Anterior cingulate cortex (tissue), 58 donors: ENCODE measurements at regions not wholly inside any gene's neighbourhood (a gene's known extent, or its start where the extent isn't known, plus 50 kb on each side); places are given as distances from the start of the nearest gene placed in this dataset.
"Not testable (repeated sequence)": the region's sequence is repeated elsewhere in the genome, so short reads cannot be mapped to it uniquely, and the experiment has no call there.

ENCODE experiments used
- DNase-seq, 58 donors: peaks; one replicate each; lab custom pipeline; 2025; lab: John Stamatoyannopoulos, UW

- no peak for DNase-seq
Observed at GRCh38 chr12:19804737-19805136, 365.4 kb downstream of the AEBP2 start.

GRCh38 chr12:19808371-19808770 is 369.1 kb downstream of the AEBP2 start:
- no peak for DNase-seq

- DNase-seq = no peak
Observed at GRCh38 chr12:19810213-19810612, 370.9 kb downstream of the AEBP2 start.

DNA sequence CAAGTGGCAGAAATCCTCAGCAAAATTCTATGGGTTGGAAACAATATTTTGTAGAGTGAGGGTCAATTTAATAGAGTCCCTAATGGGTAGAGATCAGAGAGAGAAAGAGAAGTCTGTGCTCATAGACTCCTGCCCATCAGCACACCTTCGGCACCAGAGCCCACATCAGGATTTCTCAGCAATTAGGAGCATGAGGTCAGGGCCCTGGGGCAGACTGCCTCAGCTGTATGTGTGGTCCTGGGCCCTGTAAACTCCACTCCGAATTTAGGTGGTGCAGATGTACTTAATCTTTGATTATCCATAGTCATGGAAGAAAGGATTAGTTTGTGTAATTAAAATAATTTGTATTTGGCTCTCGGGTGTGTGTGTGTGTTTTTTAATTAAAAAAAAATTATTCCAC is 372.6 kb downstream of the AEBP2 start:
- no peak for DNase-seq

- no peak for DNase-seq
Observed at GRCh38 chr12:19819231-19819630, 379.9 kb downstream of the AEBP2 start.

DNA sequence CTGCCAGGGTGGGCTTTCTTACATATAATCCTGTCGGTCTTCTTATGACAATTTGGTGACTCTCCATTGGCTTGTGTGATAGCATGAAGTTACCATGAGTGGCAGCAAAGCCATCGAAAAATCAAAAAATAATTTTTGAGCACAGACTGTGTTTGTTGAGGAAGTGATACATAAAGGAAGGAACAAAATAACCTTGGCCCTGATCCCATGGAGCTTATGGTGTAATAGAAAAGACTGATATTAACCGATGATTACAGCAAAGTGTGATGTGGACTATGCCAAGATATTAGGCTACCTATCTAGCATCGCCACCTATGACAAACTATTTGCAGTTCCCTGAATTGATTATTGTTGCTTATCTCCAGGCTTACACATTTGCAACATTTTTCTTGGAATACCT is 383.2 kb downstream of the AEBP2 start:
- DNase-seq = no peak

DNA sequence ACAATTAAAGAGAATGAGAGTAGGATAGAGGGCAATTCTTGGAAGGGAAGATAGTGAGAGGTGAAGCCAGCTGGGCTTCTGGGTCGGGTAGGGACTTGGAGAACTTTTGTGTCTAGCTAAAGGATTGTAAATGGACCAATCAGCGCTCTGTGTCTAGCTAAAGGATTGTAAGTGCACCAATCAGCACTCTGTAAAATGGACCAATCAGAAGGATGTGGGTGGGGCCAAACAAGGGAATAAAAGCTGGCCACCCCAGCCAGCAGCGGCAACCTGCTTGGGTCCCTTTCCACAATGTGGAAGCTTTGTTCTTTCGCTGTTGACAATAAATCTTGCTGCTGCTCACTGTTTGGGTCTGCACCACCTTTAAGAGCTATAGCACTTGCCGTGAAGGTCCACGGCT is 384.0 kb downstream of the AEBP2 start:
- DNase-seq = not testable (repeated sequence)

DNA sequence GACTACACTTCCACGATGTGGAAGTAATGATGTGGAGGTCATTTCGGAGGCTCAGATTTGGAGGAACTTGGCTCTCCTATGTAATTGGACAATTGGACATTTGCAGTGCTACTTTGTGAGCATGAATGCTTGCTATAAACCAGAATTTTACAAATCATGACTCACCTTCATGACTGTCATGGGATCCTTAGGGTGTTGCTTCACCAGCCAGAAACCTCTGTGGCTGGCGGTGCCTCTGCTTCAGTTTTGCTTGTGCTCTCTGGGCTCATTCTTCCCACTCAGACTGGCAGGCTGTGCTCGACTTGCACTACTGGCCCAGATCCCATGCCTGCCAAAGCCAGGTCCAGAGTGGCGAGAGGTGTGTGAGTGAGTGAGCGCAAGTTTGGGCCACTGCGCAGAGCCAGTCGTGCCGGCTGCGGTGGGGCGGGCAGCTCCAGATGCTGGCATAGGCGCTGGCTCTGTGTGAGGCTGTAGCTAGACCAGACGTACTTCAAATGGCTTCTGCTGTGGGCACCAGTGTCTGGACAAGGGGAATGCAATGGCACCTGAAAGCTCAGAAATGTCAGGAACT is 387.8 kb downstream of the AEBP2 start:
- no peak for DNase-seq

DNA sequence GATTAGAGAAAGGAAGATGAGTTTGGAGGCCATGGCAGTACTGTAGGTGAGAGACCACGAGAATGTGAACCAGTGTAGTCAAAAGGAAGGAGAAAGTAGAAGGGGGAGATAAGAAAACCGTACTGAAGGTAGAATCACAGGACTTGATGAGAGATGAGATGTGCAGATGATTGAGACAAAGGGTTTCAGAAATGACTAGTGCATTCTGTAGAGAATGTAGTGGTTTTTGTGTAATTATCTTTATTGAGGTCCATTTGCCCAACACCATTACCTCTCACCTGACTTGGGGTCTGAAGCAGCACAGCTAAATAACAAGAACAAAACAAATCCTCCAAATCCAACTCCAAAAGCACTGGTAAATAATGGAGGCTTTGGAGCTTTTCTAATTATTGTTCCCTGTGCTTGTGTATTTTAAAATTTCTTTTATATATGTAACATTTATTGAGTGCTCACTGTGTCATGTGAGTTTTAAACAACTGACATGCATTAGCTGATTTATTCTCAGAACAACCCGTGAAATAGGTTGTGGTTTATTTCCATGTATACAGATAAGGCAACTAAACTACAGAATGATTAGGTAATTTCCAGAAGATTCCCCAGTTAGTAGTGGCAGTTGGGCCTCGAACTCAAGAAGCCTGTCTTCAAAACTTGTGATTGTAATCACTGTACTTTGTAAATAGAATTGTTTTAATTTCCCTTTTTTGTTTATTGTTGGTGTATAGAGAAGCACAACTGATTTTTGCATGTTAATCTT is 390.0 kb downstream of the AEBP2 start:
- no peak for DNase-seq

DNA sequence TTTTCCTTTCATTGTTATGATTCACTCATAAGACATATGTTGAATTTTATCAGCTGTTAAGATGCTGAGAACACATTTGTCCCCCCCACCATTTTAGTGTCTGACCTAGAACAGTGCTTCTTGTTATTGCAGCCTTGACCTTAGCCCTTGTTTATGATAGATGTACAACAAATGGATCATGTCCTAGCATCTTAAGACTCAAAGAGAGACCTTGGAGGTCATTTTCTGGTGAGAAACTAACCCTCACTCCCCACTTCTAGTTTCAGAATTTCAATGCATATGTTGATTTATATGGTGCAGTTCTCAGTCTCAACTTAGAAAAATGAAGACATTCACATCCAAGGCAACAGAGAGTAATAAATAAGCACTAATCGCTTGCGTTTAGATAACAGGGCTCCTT is 391.2 kb downstream of the AEBP2 start:
- DNase-seq = no peak

DNA sequence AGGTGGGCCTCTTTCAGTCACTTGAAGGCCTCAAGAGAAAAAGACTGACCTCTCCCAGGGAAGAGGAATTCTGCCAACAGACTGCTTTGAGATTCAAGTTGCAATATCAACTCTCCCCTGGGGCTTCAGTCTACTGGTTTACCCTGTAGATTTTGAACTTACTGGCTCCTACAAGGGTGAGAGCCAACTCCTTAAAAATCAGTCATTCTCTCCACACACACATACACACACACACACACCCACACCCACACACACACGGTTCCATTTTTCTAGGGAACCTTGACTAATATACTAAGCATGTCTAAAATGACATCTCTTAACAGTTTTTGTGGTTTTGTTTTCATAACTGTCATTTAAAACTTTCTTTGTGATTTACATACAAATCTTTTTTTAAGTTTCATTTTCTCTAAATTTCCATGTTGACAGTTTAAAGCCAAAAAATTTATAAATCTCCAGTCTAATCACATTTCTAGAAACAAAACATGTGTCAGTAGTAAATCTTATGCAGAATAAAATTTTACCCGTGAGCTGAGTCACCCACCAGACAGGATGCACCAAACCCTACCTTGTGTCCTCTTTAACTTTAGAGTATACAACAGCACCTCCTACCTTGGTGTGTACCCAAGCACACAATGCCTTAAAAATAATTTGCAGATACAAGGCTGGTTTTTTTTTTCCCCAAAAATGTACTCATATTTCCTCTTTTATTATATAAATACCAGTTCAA is 394.6 kb downstream of the AEBP2 start:
- DNase-seq = no peak

DNA sequence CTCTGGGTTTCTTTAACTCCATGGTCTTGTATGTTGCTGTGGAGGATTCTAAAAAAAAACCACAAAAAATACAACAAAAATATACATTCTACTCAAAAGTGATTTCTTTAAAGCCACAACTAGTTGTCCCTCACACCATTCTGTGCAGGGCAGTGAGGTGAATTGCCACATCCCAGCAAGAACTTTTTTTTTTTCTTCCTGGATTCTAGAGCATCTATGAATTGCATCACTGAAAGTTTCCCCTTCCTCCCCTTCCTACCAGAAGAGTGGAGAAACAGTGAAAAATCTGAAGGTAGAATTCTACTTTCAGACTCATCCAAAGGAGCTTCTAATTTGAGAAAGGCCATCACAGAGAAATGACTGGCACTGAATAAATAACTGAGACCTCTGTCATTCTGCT is 395.3 kb downstream of the AEBP2 start:
- DNase-seq = no peak

- DNase-seq = peak in 1 of 58 donors; percentile 3
Observed at GRCh38 chr12:19836056-19836455, 396.8 kb downstream of the AEBP2 start.

DNA sequence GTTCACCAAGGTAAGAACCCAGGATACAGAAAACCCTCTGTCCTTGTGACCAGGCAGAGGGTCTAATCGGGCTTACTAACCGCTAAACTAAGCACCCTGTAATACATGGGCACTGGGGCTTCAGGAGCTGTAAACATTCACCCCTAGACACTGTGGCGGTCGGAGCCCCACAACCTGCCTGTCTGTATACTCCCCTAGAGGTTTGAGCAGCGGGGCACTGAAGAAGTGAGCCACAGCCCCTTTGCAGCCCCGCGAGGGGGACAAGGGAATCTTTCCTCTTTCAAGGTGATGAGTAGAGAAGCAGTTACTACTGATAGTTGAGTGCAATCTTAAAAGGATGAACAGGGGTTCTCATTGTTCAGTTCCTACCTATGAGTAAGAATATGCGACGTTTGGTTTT is 397.2 kb downstream of the AEBP2 start:
- no peak for DNase-seq

- no peak for DNase-seq
Observed at GRCh38 chr12:19837543-19837942, 398.3 kb downstream of the AEBP2 start.

DNA sequence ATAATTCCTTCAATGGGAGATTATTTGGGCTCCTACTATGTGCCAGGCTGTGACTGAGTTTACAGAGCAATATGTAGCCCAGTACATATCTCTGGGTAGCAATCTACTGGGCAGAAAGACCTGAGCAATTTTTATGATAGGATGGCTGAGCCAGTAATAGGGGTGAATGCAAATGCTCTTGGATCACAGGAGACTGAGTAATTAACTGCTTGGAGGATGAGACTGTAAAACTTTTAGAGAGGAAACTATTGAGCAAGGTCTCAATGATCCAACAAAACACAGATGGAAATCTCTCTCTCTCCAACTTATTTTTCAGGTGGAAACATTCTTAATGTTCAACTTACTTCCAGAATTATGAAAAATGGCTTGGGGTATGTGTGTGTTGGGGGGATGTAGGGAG is 402.2 kb downstream of the AEBP2 start:
- no peak for DNase-seq

GRCh38 chr12:19842116-19842515 is 402.8 kb downstream of the AEBP2 start:
- DNase-seq = no peak

- DNase-seq = no peak
Observed at GRCh38 chr12:19844224-19844623, 404.9 kb downstream of the AEBP2 start.

- DNase-seq = no peak
Observed at GRCh38 chr12:19846574-19846973, 407.3 kb downstream of the AEBP2 start.

DNA sequence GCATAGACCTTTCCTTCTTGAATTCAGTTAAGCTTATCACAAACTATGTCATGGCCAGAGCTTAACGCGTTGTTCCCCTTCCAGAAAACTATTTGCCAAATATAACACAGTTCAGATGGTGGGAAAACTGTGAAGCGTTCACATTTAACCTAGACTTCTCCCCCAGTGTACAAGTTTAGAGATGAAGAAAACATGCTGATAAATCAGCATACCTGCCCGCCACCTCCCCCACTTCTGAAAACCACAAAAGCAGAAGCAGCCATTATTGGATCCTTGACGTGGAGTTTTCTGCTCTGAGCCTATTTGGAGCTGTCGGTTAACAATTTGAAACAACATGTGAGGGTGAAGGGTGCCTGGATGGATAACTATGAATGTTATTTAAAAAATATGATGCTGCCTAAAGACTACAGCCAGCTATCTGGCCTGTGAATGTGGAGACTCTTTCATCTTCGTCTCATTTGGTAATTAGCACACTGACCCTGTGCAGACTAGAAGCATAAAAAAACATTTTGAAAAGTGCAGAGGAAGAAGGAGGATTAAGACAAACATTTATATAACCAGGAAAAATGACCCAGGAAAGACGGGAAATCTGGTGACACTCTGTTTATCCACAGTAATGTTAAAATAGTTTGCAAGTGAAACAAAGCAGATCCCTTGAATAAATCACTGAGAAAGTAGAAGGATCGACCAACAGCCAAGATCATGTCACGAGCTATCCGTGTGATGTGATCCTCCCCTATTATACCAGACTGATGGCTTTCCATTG is 408.2 kb downstream of the AEBP2 start:
- DNase-seq = no peak

GRCh38 chr12:19848421-19848820 is 409.1 kb downstream of the AEBP2 start:
- no peak for DNase-seq
